GM18498 (cell line): ENCODE measurements at regions not wholly inside any gene's neighbourhood (a gene's known extent, or its start where the extent isn't known, plus 50 kb on each side); places are given as distances from the start of the nearest gene placed in this dataset.

Experiments used
- ATAC-seq: cut with Tn5 transposase; IDR thresholded peaks from one replicate; pipeline ENCODE4 v1.9.1; 2021; ENCODE audit warnings: mild to moderate bottlenecking, moderate library complexity; ENCODE audit not compliant: unreplicated experiment

- no peak for ATAC-seq
Observed at GRCh38 chr5:159638954-159639559, 277.2 kb upstream of the ADRA1B start.

GRCh38 chr5:159639590-159639989, 276.7 kb upstream of the ADRA1B start:
- no peak for ATAC-seq

GRCh38 chr5:159640446-159640845, 275.8 kb upstream of the ADRA1B start:
- no peak for ATAC-seq

- ATAC-seq, result no peak
Observed at GRCh38 chr5:159640921-159641320, 275.4 kb upstream of the ADRA1B start.

GRCh38 chr5:159641371-159642039, 274.8 kb upstream of the ADRA1B start:
- ATAC-seq, result no peak

- ATAC-seq, result no peak
Observed at GRCh38 chr5:159642379-159642778, 273.9 kb upstream of the ADRA1B start.

GRCh38 chr5:159644053-159644452, 272.2 kb upstream of the ADRA1B start:
- ATAC-seq, result no peak

- no peak for ATAC-seq
Observed at GRCh38 chr5:159645179-159645846, 271.0 kb upstream of the ADRA1B start.

GRCh38 chr5:159650803-159651202, 265.5 kb upstream of the ADRA1B start:
- no peak for ATAC-seq

GRCh38 chr5:159655757-159656409, 260.4 kb upstream of the ADRA1B start:
- no peak for ATAC-seq

GRCh38 chr5:159657298-159657697, 259.0 kb upstream of the ADRA1B start:
- ATAC-seq, result no peak

GRCh38 chr5:159657771-159658170, 258.5 kb upstream of the ADRA1B start:
- ATAC-seq, result no peak

- no peak for ATAC-seq
Observed at GRCh38 chr5:159658266-159658925, 257.9 kb upstream of the ADRA1B start.

- no peak for ATAC-seq
Observed at GRCh38 chr5:159660401-159660800, 255.9 kb upstream of the ADRA1B start.

- ATAC-seq, result no peak
Observed at GRCh38 chr5:159663986-159664385, 252.3 kb upstream of the ADRA1B start.

- ATAC-seq, result no peak
Observed at GRCh38 chr5:159667286-159667685, 249.0 kb upstream of the ADRA1B start.

- ATAC-seq, result no peak
Observed at GRCh38 chr5:159668556-159668955, 247.7 kb upstream of the ADRA1B start.

GRCh38 chr5:159669559-159669958, 246.7 kb upstream of the ADRA1B start:
- ATAC-seq, result no peak

- ATAC-seq, result no peak
Observed at GRCh38 chr5:159671886-159672285, 244.4 kb upstream of the ADRA1B start.

GRCh38 chr5:159673538-159673937, 242.7 kb upstream of the ADRA1B start:
- no peak for ATAC-seq
